Common myeloid progenitor, CD34-positive (primary cell): ENCODE measurements at regions not wholly inside any gene's neighbourhood (a gene's known extent, or its start where the extent isn't known, plus 50 kb on each side); places are given as distances from the start of the nearest gene placed in this dataset.

Experiments
- CTCF ChIA-PET: fragments of 350-600 bp; sonication (Branson Sonifier 250); formaldehyde crosslinking; loops from one replicate; lab custom pipeline; 2021; ENCODE audit warnings: antibody characterized with exemption; lab: Charles Lee
- POLR2A ChIA-PET: fragments of 350-600 bp; sonication (Branson Sonifier 250); formaldehyde crosslinking; loops from one replicate; lab custom pipeline; 2021; ENCODE audit warnings: antibody characterized with exemption; lab: Charles Lee
- DNase-seq, 3 donors: peaks; one replicate each; pipeline versions ENCODE4 v3.0.0 to v3.0.0-alpha.2; 2013
- H3K27ac ChIP-seq, 2 experiments: 1 replicate in 1 of 2; 2 replicates in 1 of 2; pipeline ENCODE4 v1.7.0; 2013; ENCODE audit warnings: inconsistent platforms in 2 of 2, low read length in 2 of 2, mild to moderate bottlenecking in 2 of 2, low read depth in 1 of 2, moderate library complexity in 1 of 2; ENCODE audit not compliant: severe bottlenecking in 2 of 2, insufficient read depth in 1 of 2, poor library complexity in 1 of 2
- H3K27me3 ChIP-seq, 5 experiments: replicated peaks in 2 of 5; 1 replicate in 3 of 5; 2 replicates in 2 of 5; pipeline versions ENCODE4 v1.6.1 to v1.7.0; 2013; ENCODE audit warnings: low read length in 4 of 5, mild to moderate bottlenecking in 2 of 5, moderate library complexity in 2 of 5, inconsistent platforms in 1 of 5; ENCODE audit not compliant: insufficient read depth in 5 of 5, control insufficient read depth in 4 of 5
- H3K36me3 ChIP-seq, 4 experiments: 1 replicate in 2 of 4; 2 replicates in 2 of 4; pipeline versions ENCODE4 v1.6.1 to v1.7.0; 2013; ENCODE audit warnings: low read length in 3 of 4, control low read depth in 1 of 4, mild to moderate bottlenecking in 1 of 4; ENCODE audit not compliant: control insufficient read depth in 4 of 4, insufficient read depth in 4 of 4
- H3K4me1 ChIP-seq, 4 experiments: 1 replicate in 3 of 4; 2 replicates in 1 of 4; pipeline versions ENCODE4 v1.6.1 to v1.7.1; 2013; ENCODE audit warnings: low read length in 3 of 4, mild to moderate bottlenecking in 3 of 4, control low read depth in 1 of 4, inconsistent platforms in 1 of 4, moderate library complexity in 1 of 4; ENCODE audit not compliant: control insufficient read depth in 4 of 4, insufficient read depth in 4 of 4; ENCODE audit errors: control extremely low read depth in 1 of 4
- H3K4me3 ChIP-seq, 7 experiments: 1 replicate in 4 of 7; 2 replicates in 3 of 7; pipeline versions ENCODE4 v1.5.1 to v1.7.0; 2013; ENCODE audit warnings: mild to moderate bottlenecking in 7 of 7, low read length in 6 of 7, moderate library complexity in 6 of 7, inconsistent platforms in 2 of 7, low read depth in 2 of 7, control low read depth in 1 of 7; ENCODE audit not compliant: insufficient read depth in 4 of 7, control insufficient read depth in 1 of 7; ENCODE audit errors: extremely low read depth in 1 of 7
- H3K9me3 ChIP-seq, 5 experiments: 1 replicate in 4 of 5; 2 replicates in 1 of 5; pipeline versions ENCODE4 v1.6.1 to v1.7.1; 2013; ENCODE audit warnings: low read length in 4 of 5, mild to moderate bottlenecking in 2 of 5, inconsistent platforms in 1 of 5, low read depth in 1 of 5, moderate library complexity in 1 of 5; ENCODE audit not compliant: control insufficient read depth in 4 of 5, insufficient read depth in 2 of 5; ENCODE audit errors: control extremely low read depth in 1 of 5
- WGBS: methylation state at CpG from one replicate; pipeline ENCODE4 v1.1.5; 2013; ENCODE audit not compliant: insufficient coverage; 5-methylcytosine and 5-hydroxymethylcytosine counted together

DNA sequence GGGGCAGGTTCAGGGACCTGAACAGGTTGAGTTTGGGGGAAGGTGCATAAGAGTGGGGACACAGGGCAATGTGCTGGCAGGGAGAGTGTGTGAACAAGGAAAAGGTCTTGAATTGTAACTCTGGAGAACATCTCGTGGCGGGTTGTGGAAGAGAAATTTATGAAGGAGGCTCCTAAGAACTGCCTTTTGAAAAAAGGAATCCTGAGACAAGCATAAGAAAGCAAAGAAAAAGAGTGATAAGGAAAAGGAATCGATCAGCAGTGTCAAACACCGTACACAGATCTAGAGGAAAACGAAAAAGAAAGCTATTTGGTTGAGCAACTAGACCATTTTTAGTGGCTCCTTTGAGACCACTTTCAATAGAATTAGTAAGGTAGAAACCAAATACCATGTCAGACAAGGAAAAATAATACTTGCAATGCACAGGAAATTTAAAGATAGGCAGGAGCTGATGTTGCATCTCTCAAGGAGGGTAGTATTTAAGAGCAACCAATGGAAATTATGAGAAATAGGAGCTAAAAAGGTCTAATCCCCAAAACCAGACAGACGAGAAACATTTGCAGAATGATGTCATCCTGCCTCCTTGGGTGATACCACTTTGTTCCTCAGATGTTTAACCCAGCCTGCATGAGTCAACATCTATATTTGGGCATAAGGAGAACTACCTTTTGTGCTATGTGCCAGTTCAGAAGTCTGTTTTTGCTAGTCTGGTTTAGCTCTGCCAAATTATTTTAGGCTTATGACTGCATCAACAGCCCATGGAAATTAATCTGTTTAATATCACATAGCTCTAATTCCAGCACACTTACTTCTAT is 64.5 kb upstream of the STK38L start:
- CTCF ChIA-PET: interaction anchor here (0.9 to 1.6 kb wide), 3 partner anchors 11 to 98 kb away, joined by 3 to 4 read pairs (median 3); no protein-coding TSS in a partner anchor
- H3K4me1 ChIP-seq: peaks cover 0 to 16% (median 3%) of the 10 kb centered on the region in 4 experiments
- POLR2A ChIA-PET: no interaction called here

DNA sequence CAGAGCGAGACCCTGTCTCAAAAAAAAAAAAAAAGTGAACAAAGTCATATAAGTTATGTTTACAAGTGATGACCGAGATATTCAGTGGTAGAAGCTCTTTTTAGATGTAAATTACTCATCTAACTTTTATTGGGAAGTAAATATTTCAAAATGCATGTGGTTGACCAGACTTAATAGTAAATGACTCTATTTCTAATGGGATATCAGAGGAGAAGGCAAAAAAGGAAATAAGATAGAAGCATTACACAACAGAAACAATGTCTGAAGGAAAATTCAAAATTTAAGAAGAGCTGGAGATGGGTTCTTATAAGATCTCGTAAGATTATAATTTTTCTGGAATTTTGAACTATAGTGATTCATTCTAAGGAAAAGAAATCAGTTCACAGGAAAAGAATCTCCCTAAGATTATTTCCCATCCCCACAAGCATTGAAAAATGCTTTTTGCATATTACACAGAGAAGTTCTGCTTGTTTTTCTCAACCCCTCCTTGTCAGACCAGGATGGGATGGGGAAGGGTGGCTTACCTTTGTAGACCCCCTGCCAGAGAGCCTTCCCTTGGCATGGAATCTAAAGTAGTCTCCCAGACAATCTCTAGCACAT is 63.1 kb upstream of the STK38L start:
- H3K27ac ChIP-seq: no peak overlapping the region
- no peak for DNase-seq
- no peak overlapping the region for H3K4me3 ChIP-seq
- H3K36me3 ChIP-seq: no peaks in the 10 kb centered on the region
- no peaks in the 10 kb centered on the region for H3K27me3 ChIP-seq
- 100% methylated on average over 1 of the region's 3 CpGs for WGBS
- peaks cover 0 to 25% (median 4%) of the 10 kb centered on the region in 4 experiments for H3K4me1 ChIP-seq
- ChIA-PET CTCF (interaction anchor here (0.9 kb wide), 1 partner anchor 9 kb away, joined by 3 read pairs; no protein-coding TSS in a partner anchor), POLR2A (interaction anchor here (0.6 kb wide), 1 partner anchor 567 kb away, joined by 3 read pairs; no protein-coding TSS in a partner anchor)
- H3K9me3 ChIP-seq: no peaks in the 10 kb centered on the region

More for the DNA sequence above, 64.5 kb upstream of the STK38L start:
- peak; percentile 67 to 93 (median 92) for DNase-seq
- Histone ChIP-seq H3K36me3 (no peaks in the 10 kb centered on the region), H3K9me3 (no peaks in the 10 kb centered on the region), H3K4me3 (peak overlapping the region in 1 of 7 experiments; percentile 31), H3K27ac (no peak overlapping the region), H3K27me3 (no peaks in the 10 kb centered on the region)
- WGBS: 80% methylated on average over 5 of the region's 6 CpGs

DNA sequence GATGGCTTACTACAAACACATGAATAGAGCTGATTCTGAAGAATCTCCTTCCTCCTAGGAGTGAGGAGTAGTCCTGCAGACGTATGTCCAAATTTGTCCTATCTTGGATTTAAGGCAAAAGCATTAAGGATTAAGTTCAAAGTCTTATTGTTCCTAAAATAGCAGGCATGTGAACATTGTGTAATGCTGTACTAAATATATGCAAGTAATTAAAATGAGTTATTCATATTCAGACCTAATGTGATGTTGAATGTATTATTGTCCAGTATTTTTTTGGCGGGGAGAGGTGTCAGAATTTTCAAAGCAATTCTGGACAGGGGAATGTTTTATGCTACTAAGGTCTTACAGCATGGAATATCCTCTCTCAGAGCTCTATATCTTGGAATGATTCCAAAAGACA is 60.7 kb upstream of the STK38L start:
- no peak for DNase-seq
- WGBS: no CpG with 5 or more reads among the region's 2 CpGs
- ChIA-PET POLR2A (interaction anchor here (0.6 kb wide), 1 partner anchor 70 kb away, joined by 3 read pairs; no protein-coding TSS in a partner anchor), CTCF (no interaction called here)
- Histone ChIP-seq H3K27me3 (no peaks in the 10 kb centered on the region), H3K27ac (no peak overlapping the region), H3K4me1 (peaks cover 0 to 29% (median 4%) of the 10 kb centered on the region in 4 experiments), H3K9me3 (no peaks in the 10 kb centered on the region), H3K36me3 (no peaks in the 10 kb centered on the region), H3K4me3 (no peak overlapping the region)

DNA sequence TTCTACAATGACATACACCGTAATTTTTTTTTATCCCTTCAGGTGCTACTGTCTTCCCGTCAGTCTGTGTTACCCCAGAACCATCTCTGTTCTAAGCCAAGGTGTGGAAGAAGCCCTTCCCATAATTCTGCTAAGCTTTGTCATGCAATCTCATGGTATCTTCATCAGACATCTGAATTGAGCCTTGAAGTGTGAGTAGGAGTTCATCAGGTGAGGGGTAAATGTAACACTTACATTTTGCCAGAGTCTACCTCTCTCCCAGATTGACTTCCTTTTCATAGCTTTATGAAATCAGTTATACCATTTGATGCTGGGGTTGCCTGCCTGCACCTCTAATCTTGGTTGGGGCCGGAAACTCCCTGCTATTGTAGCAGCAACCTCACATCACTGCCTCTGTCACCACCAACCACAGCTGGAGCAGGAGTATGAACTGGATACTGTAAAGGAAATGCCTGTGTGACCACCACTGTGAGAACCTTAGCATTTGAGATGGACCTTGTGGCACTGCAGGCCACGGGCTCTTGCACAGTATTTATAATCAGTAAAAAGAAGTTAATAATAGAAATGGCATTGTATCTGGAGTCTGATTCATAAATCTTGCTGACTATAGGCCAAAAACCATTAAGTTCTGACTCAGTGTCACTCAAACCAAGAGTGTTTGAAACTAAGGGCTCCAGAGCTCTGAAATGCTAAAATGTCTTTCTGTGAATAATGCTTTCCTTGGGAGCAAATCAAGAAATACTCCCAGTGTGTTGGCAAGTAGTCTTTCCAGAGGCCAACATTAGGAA is 58.7 kb upstream of the STK38L start:
- H3K9me3 ChIP-seq: no peaks in the 10 kb centered on the region
- H3K4me3 ChIP-seq: no peak overlapping the region
- ChIA-PET POLR2A (no interaction called here), CTCF (no interaction called here)
- H3K27ac ChIP-seq: no peak overlapping the region
- peak; percentile 16 to 88 (median 84) for DNase-seq
- H3K4me1 ChIP-seq: peaks cover 0 to 16% (median 1%) of the 10 kb centered on the region in 4 experiments
- no peaks in the 10 kb centered on the region for H3K27me3 ChIP-seq
- no peaks in the 10 kb centered on the region for H3K36me3 ChIP-seq
- 73% methylated on average over 3 of the region's 4 CpGs for WGBS

DNA sequence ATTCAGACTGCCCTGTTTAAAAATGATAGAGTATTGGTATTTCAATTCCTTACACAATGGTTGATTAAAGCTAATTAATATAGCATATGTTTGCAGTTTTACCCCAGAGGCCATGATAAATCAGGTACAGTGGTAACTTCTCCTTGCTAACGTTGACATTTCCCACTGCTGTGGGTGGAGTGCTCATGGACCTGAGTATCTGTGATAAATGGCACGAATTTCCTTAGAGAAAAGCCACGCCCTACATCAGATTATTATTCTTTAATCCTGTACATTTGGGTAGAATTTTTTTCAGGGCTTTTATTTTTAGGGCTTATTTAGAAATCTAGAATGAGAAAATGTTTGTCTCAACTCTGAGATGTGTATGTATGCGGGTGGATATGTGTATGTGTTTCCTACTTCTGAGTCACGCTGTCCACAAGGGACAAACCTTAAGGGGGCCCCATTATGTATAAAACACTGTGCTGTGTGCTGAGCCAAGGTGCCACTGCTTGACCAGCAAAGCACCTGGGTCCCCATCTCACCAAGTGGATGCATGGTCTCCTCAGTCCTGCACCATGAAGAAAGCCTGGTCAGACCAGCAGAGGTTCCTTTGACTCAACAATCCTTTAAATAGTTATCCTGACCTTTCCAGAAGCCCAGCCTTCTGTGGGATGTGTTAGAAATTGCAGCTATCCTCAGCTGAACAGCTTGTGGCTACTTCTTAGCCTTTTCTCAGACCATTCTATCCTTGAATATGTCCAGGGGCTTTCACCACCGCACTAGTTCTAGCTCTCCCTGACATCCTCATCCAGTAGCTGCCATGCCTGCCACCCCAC is 57.9 kb upstream of the STK38L start:
- ChIA-PET POLR2A (no interaction called here), CTCF (interaction anchor here (1.2 kb wide), 1 partner anchor 57 kb away, joined by 3 read pairs; the partner anchor contains the start of gene STK38L)
- Histone ChIP-seq H3K9me3 (no peaks in the 10 kb centered on the region), H3K4me1 (peaks cover 0 to 13% (median 1%) of the 10 kb centered on the region in 4 experiments), H3K27me3 (no peaks in the 10 kb centered on the region), H3K4me3 (no peak overlapping the region), H3K27ac (no peak overlapping the region), H3K36me3 (no peaks in the 10 kb centered on the region)
- DNase-seq: no peak
- 100% methylated on average over 3 of the region's 6 CpGs for WGBS

DNA sequence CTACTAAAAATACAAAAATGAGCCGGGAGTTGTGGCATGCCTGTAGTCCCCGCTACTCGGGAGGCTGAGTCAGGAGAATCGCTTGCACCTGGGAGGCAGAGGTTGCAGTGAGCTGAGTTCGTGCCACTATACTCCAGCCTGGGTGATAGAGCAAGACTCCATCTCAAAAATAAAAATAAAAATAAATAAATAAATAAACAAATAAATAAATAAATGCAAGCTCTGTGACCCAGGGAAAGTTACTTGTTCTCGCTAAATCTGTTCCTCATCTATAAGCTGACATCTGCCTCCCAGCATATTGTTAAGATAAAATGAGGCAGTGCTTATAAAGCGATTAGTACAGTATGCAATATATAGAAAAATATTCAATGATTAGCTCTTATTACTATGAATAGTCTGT is 56.4 kb upstream of the STK38L start:
- H3K4me3 ChIP-seq: no peak overlapping the region
- H3K4me1 ChIP-seq: peaks cover 0 to 13% (median 1%) of the 10 kb centered on the region in 4 experiments
- 100% methylated on average over 3 of the region's 7 CpGs for WGBS
- H3K27ac ChIP-seq: no peak overlapping the region
- no peaks in the 10 kb centered on the region for H3K27me3 ChIP-seq
- no peaks in the 10 kb centered on the region for H3K36me3 ChIP-seq
- no peaks in the 10 kb centered on the region for H3K9me3 ChIP-seq
- ChIA-PET POLR2A (no interaction called here), CTCF (interaction anchor here (0.7 to 1.4 kb wide), 2 partner anchors 9 to 13 kb away, joined by 3 read pairs; no protein-coding TSS in a partner anchor)
- DNase-seq: no peak
